Natural killer cell treated with Interleukin-12 subunit alpha and Interleukin-12 subunit beta and Interleukin-15 and Interleukin-18, amount 100 ng/mL, for 72 hours (primary cell): ENCODE measurements at regions not wholly inside any gene's neighbourhood (a gene's known extent, or its start where the extent isn't known, plus 50 kb on each side); places are given as distances from the start of the nearest gene placed in this dataset.

Experiments used
- ATAC-seq, 2 donors: fragments of 150-1000 bp; cut with Tn5 transposase in 1 of 2; sonication (Bioruptor Pico), chemical (Tn5 transposase) in 1 of 2; 2 replicates each; pipeline ENCODE4 v1.10.0; 2021
- DNase-seq: peaks from one replicate; pipeline ENCODE4 v3.0.0; 2022; ENCODE audit warnings: low spot score
- H3K27ac Mint-ChIP-seq, 2 donors: 1 replicate in 1 of 2; 2 replicates in 1 of 2; pipeline ENCODE4 v1.8.0; 2022; ENCODE audit warnings: mixed read lengths in 2 of 2, mild to moderate bottlenecking in 1 of 2, moderate library complexity in 1 of 2
- H3K27me3 Mint-ChIP-seq, 2 donors: 1 replicate in 1 of 2; 2 replicates in 1 of 2; pipeline ENCODE4 v1.8.0; 2022; ENCODE audit warnings: mixed read lengths in 2 of 2
- H3K36me3 Mint-ChIP-seq: one replicate; pipeline ENCODE4 v1.8.0; 2022; ENCODE audit warnings: mixed read lengths
- H3K4me1 Mint-ChIP-seq, 2 donors: 1 replicate in 1 of 2; 2 replicates in 1 of 2; pipeline ENCODE4 v1.8.0; 2022; ENCODE audit warnings: low read depth in 2 of 2, mixed read lengths in 2 of 2, mild to moderate bottlenecking in 1 of 2
- H3K4me3 Mint-ChIP-seq: one replicate; pipeline ENCODE4 v1.8.0; 2022; ENCODE audit warnings: mixed read lengths
- H3K9me3 Mint-ChIP-seq: 2 replicates; pipeline ENCODE4 v1.8.0; 2022; ENCODE audit warnings: mixed read lengths

DNA sequence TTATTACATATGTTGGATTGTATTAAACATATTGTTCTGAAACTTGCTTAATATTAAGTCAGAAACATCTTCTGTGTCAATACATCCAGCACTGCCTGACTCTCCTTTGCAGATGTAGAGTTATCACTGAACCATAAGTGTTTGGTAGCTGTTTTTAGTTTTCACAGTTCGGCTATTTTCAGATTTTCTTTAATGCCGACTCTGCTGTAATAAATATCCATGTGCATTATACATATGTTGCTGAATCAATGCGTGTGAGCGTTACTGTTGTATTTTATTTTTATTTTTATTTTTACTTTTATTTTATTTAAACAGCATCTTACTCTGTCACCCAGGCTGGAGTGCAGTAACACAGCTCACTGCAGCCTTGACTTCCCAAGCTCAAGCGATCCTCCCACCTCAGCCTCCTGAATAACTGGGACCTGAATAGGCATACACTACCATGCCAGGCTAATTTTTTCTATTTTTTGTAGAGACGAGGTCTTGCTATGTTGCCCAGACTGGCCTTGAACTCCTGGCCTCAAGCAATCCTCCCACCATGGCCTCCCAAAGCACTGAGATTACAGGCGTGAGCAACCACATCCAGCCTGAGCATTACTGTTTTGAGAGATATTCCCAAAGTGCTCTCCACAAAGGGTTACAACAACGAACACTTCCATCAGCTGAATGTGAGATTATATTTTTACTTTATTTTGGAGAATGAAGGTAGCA is 50.7 kb upstream of the NOCT start:
- no peak for ATAC-seq
- H3K27me3 Mint-ChIP-seq: no peaks in the 10 kb centered on the region
- H3K36me3 Mint-ChIP-seq: no peaks in the 10 kb centered on the region
- DNase-seq: no peak
- H3K27ac Mint-ChIP-seq: no peak overlapping the region
- no peak overlapping the region for H3K4me3 Mint-ChIP-seq
- no peaks in the 10 kb centered on the region for H3K4me1 Mint-ChIP-seq
- H3K9me3 Mint-ChIP-seq: no peaks in the 10 kb centered on the region

DNA sequence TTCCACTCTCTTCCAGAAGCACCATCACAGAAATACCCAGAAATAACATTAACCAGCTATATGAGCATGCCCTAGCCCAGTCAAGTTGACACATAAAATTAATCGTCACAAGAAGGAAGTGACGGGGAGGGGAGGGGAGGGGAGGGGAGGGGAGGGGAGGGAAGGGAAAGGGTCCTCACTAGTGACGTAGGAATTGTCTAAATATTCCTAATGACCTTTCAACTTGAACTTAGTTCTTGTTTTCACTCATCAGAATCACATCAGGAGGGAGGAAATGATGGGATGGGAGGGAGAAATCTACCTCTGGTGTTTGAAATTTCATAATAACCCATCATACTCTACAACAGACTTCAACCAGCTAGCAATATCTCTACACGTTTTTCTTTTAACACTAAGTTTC is 52.2 kb upstream of the NOCT start:
- Mint-ChIP-seq H3K4me3 (no peak overlapping the region), H3K27me3 (no peaks in the 10 kb centered on the region), H3K4me1 (peaks cover 9 to 10% of the 10 kb centered on the region in 2 donors), H3K9me3 (no peaks in the 10 kb centered on the region), H3K36me3 (no peaks in the 10 kb centered on the region), H3K27ac (no peak overlapping the region)
- ATAC-seq (no peak), DNase-seq (no peak)

DNA sequence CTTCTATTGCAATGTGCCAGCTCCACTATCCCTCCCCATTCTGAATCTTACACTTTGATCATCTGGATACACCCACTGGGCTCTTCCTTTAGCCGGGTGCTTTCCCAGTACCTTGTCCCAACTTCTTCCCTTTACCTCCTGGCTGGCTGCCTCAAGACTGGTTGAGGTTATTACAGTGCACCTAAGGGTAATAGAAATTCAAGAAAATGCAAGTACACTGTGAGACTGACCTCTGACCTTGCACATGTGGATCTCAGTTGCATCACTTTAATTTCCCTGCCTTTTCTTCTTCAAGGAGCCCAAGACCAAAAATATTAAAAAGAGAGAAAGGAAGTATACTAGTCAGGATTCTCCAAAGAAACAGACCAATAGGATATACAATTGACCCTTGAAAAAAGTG is 53.9 kb upstream of the NOCT start:
- peaks cover 13 to 14% of the 10 kb centered on the region in 2 donors for H3K4me1 Mint-ChIP-seq
- H3K27me3 Mint-ChIP-seq: no peaks in the 10 kb centered on the region
- no peaks in the 10 kb centered on the region for H3K36me3 Mint-ChIP-seq
- no peak overlapping the region for H3K4me3 Mint-ChIP-seq
- ATAC-seq: no peak
- DNase-seq: no peak
- H3K9me3 Mint-ChIP-seq: no peaks in the 10 kb centered on the region
- H3K27ac Mint-ChIP-seq: no peak overlapping the region

DNA sequence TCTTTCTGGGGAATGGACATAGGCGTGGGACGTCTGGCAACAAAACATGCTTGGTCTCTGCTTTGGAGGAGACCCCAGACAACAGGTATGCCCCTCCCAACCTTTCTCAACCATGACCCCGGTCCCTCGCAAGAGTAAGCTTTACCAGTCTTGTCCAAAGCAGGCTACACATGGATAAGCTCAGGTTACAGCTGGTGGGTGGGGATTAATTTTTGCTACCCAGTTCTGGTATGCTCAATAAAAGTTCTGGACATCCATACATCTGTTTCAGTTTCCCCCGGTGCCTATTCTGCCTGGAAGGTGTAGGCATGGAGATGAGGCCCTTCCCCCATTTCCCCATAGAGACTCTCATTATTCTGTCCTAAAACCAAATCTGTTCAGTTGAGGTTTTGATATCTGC is 54.5 kb upstream of the NOCT start:
- H3K27ac Mint-ChIP-seq: no peak overlapping the region
- no peaks in the 10 kb centered on the region for H3K9me3 Mint-ChIP-seq
- no peak for ATAC-seq
- H3K27me3 Mint-ChIP-seq: no peaks in the 10 kb centered on the region
- H3K4me1 Mint-ChIP-seq: peaks cover 13 to 14% of the 10 kb centered on the region in 2 donors
- no peaks in the 10 kb centered on the region for H3K36me3 Mint-ChIP-seq
- H3K4me3 Mint-ChIP-seq: no peak overlapping the region
- no peak for DNase-seq

DNA sequence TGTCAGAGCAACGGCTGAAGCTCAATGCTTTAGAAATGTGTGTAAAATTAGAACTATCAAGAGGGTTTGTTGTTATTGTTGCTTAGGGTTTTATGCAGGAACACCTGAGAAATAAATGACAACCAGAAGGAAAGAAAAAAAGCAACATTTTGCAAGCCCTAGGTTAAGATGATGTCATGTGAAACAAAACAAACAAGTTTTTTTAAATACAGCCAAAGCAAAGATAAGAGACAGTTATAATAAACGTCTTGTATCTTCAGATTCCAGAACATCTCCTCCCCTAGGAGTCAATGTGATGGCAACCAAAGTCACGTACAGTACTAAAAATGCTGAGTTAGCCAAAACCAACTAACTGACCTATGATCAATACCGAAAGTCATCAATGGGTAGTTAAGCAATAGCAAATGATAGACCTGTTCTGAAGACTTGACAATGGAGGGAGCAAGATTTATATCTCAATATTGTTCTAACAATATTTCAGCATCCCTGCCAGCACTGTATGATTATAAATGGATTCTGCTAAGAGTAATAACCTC is 55.3 kb upstream of the NOCT start:
- Mint-ChIP-seq H3K36me3 (no peaks in the 10 kb centered on the region), H3K4me1 (peaks cover 13 to 14% of the 10 kb centered on the region in 2 donors), H3K27ac (no peak overlapping the region), H3K4me3 (no peak overlapping the region), H3K9me3 (no peaks in the 10 kb centered on the region), H3K27me3 (no peaks in the 10 kb centered on the region)
- DNase-seq (no peak), ATAC-seq (no peak)

DNA sequence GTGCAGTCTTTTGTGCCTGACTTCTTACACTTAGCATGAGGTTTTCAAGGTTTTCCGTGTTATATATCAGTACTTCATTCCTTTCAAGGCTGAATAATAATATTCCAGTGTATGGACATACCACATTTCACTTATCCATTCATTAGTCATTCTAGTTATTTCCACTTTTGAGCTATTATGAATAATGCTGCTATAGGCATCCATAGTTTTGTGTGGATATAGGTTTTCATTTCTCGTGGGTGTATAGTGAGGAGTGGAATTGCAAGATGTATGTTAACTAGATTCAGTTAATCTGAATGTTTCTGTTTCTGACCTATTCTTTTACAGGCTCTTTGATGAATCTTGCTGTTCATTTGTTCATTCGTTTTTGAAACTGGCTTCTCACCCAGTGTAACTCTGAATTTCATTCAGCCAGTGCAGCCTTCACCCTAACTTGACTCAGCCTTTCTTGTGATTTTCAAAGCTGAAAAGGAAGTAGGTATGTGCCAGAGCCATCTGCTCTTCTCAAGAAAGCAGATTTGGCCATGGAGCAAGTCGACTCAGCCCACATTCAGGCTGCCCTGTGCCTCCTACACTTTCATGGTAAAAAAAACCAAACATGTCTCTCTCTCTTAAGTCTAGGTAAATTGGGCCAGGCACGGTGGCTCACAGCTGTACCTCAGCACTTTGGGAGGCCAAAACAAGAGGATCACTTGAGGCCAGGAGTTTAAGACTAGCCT is 56.3 kb upstream of the NOCT start:
- no peaks in the 10 kb centered on the region for H3K27me3 Mint-ChIP-seq
- H3K4me1 Mint-ChIP-seq: peaks cover 13 to 14% of the 10 kb centered on the region in 2 donors
- peak overlapping the region in 1 of 2 donors; percentile 3 for H3K27ac Mint-ChIP-seq
- ATAC-seq (no peak), DNase-seq (no peak)
- no peaks in the 10 kb centered on the region for H3K36me3 Mint-ChIP-seq
- H3K9me3 Mint-ChIP-seq: no peaks in the 10 kb centered on the region
- peak overlapping the region; percentile 1 for H3K4me3 Mint-ChIP-seq

DNA sequence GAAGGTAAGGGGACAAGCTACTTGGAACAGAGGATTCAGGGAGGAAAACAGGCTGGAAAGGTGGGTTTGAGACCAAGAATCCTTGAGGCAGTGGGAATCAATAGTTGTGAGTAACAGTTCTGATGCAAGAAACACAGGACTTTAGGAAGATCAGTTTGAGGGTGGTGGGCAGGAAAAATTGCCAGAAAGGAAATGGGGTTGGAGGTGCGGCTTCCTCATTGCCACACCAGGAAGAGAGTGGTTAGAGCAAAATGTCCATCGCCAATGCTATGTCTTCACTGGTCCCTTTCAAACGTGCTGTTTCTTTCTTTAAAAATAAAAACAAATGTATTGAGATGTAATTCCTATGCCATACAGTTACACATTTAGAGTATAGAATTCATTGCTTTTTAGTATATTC is 57.1 kb upstream of the NOCT start:
- Mint-ChIP-seq H3K4me3 (peak overlapping the region; percentile 58), H3K27ac (peak overlapping the region in 1 of 2 donors; percentile 3)
- ATAC-seq: no peak

DNA sequence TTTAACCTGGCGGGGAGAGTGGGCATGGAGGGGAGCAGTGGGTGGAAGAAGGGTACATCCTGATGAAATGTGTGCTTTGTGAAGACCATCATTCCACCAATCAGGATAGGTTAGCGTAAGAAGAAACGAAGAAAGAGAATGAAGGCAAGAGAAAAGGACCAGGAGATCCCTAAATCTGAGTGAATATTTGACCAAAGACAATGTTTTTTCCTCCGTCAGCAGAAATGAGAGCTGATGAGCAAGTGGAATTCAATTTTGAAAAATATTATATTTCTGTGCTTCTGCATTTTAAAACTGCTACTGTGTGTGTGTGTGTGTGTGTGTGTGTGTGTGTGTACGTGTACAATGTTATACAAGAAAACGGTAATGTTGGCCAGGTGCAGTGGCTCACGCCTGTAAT is 58.3 kb upstream of the NOCT start:
- no peaks in the 10 kb centered on the region for H3K9me3 Mint-ChIP-seq
- H3K4me3 Mint-ChIP-seq: no peak overlapping the region
- H3K27me3 Mint-ChIP-seq: no peaks in the 10 kb centered on the region
- no peak overlapping the region for H3K27ac Mint-ChIP-seq
- no peak for ATAC-seq
- H3K4me1 Mint-ChIP-seq: peaks cover 13 to 14% of the 10 kb centered on the region in 2 donors
- DNase-seq: no peak
- no peaks in the 10 kb centered on the region for H3K36me3 Mint-ChIP-seq

More for the DNA sequence above, 57.1 kb upstream of the NOCT start:
- H3K4me1 Mint-ChIP-seq: peaks cover 13 to 14% of the 10 kb centered on the region in 2 donors
- no peaks in the 10 kb centered on the region for H3K36me3 Mint-ChIP-seq
- no peak for DNase-seq
- H3K27me3 Mint-ChIP-seq: no peaks in the 10 kb centered on the region
- no peaks in the 10 kb centered on the region for H3K9me3 Mint-ChIP-seq

DNA sequence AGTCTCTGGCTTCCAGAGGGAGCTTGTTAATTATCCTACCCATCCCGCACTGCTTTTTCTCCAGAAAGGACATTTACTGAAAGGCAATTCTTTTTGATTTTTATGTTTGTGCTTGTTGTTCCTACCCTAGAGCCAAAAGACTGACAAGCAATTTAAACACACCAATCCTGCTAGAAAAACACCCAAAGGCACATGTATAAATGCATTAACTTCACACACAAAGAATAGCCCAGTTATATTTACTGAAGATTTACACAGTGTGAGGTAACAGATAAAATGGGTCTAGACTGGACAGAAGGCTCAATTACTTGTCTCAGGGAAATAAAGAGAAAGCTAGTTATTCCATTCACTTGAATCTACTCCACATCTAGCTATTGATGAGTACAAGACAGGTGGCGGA is 61.2 kb upstream of the NOCT start:
- no peaks in the 10 kb centered on the region for H3K36me3 Mint-ChIP-seq
- H3K27me3 Mint-ChIP-seq: no peaks in the 10 kb centered on the region
- no peak overlapping the region for H3K4me3 Mint-ChIP-seq
- no peak for DNase-seq
- no peaks in the 10 kb centered on the region for H3K9me3 Mint-ChIP-seq
- no peak for ATAC-seq
- no peak overlapping the region for H3K27ac Mint-ChIP-seq
- peaks cover 12 to 13% of the 10 kb centered on the region in 2 donors for H3K4me1 Mint-ChIP-seq

DNA sequence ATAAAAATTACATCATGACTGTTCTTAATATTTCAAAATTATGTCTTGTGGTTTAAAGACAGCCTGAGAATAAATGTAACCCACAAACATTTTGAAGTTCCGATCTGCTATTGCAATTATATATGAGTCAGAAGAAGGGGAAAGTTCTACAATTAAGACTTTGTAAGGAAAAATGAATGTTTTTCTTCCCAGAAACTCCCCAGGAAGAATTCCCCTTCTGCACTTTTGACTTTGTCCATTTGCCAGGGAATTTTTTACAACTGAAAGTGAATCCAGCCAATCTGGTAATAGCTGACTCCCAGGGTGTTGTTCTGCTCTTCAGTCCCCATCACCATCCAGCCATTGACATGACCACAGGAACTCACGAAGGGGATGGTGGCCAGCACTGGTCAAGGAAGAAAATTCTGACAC is 61.6 kb upstream of the NOCT start:
- Mint-ChIP-seq H3K27ac (no peak overlapping the region), H3K9me3 (no peaks in the 10 kb centered on the region), H3K4me3 (no peak overlapping the region), H3K4me1 (peaks cover 8 to 10% of the 10 kb centered on the region in 2 donors), H3K27me3 (no peaks in the 10 kb centered on the region), H3K36me3 (no peaks in the 10 kb centered on the region)
- no peak for DNase-seq
- ATAC-seq: no peak

DNA sequence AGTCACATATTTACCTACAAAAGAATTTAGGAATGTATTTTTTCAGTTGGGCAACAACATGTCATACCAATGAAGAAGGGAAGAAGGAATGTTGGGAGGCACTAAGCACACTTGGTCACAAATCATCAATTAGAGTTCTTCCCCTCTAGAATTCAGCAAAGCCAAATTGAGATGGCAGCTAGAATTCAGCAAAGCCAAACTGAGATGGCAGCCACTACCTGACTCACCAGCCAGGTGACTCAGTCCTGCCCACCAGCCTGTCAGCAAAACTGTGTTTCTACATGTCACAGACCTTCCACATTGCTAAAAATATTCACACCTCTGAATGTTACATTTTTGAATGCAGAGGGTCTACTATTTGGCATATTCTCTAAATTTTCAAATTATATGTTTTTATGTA is 63.2 kb upstream of the NOCT start:
- ATAC-seq (no peak), DNase-seq (no peak)

DNA sequence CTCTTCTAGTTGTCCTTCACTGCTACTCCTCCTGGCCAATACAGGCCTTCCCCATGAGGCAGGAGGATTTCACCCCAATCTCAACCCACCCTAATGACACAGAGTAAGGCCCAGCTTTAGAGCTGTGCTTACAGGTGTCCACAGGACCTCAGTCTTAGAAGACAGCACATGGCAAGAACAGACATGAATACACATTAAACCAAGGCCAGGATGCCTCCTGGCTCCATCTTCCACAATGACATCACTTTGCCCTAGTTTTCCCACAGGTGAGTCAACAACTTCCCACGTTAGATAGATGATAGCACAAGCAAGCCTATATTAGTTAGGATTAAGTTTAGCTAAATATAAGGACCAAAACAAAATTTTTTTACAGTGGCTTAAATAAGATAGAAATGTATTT is 63.8 kb upstream of the NOCT start:
- H3K4me3 Mint-ChIP-seq: no peak overlapping the region
- H3K9me3 Mint-ChIP-seq: no peaks in the 10 kb centered on the region
- ATAC-seq (no peak), DNase-seq (no peak)
- H3K27ac Mint-ChIP-seq: no peak overlapping the region
- H3K4me1 Mint-ChIP-seq: no peaks in the 10 kb centered on the region
- no peaks in the 10 kb centered on the region for H3K36me3 Mint-ChIP-seq
- no peaks in the 10 kb centered on the region for H3K27me3 Mint-ChIP-seq

More for the DNA sequence above, 63.2 kb upstream of the NOCT start:
- Mint-ChIP-seq H3K4me1 (no peaks in the 10 kb centered on the region), H3K9me3 (no peaks in the 10 kb centered on the region), H3K4me3 (no peak overlapping the region), H3K36me3 (no peaks in the 10 kb centered on the region), H3K27me3 (no peaks in the 10 kb centered on the region), H3K27ac (no peak overlapping the region)

DNA sequence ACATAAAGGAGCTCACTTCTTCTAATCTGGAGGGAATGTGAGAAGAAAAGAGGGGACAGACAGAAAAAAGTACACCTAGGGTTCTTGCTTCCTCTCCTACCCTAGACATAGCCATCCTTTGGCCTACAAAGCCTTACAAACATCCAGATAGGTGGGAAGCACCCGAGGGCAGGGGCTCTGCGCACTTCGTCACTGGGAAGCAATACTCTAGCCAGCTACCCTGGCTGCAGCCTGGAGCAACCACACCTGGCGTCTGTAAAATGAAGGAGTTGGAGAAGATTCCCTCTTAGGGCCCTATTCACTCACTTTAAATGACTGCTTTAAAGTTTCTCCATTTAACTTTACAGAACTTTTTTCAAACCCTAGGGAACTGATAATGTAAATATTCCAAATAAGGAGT is 65.7 kb upstream of the NOCT start:
- H3K36me3 Mint-ChIP-seq: no peaks in the 10 kb centered on the region
- no peak for ATAC-seq
- H3K27me3 Mint-ChIP-seq: no peaks in the 10 kb centered on the region
- no peak overlapping the region for H3K4me3 Mint-ChIP-seq
- H3K4me1 Mint-ChIP-seq: no peaks in the 10 kb centered on the region
- DNase-seq: no peak
- H3K27ac Mint-ChIP-seq: no peak overlapping the region
- H3K9me3 Mint-ChIP-seq: no peaks in the 10 kb centered on the region

DNA sequence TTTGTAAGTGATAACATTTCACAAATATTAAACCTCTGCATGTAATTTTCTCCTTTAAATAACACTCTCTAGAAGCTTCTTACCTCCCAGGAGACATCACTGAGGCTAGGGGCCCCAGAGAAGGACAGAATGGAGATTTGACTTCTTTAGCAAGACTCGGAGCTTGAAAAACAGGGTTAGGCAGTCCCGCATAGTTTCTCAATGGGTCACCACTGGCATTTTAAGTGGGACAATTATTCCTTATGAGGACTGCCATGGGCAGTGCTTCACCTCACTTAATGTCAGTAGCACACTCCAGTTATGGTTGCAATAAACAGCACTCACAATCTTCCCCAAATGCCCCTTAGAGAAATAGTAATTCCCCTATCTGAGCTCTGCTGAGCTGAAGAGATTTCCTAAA is 66.7 kb upstream of the NOCT start:
- Mint-ChIP-seq H3K36me3 (no peaks in the 10 kb centered on the region), H3K4me3 (no peak overlapping the region), H3K27me3 (no peaks in the 10 kb centered on the region), H3K27ac (no peak overlapping the region), H3K9me3 (no peaks in the 10 kb centered on the region), H3K4me1 (no peaks in the 10 kb centered on the region)
- DNase-seq (no peak), ATAC-seq (no peak)
